ENCODE measurements at regions not wholly inside any gene's neighbourhood (a gene's known extent, or its start where the extent isn't known, plus 50 kb on each side); places are given as distances from the start of the nearest gene placed in this dataset.

- H3K36me3 ChIP-seq (ENCODE audit: control insufficient read depth, insufficient read depth, low read length) = no peaks in the 10 kb centered on the region
- peaks cover 7% of the 10 kb centered on the region for H3K9me3 ChIP-seq (replicated peaks; ENCODE audit: control insufficient read depth, low read depth, low read length)
- 74% methylated on average over 8 of the region's 13 CpGs for WGBS (ENCODE audit: insufficient coverage)
- no peak overlapping the region for H3K27ac ChIP-seq (ENCODE audit: low read length)
- DNase-seq = no peak
- H3K4me1 ChIP-seq (ENCODE audit: control insufficient read depth, insufficient read depth, low read length) = peaks cover 10% of the 10 kb centered on the region
- no peaks in the 10 kb centered on the region for H3K27me3 ChIP-seq (ENCODE audit: control insufficient read depth, insufficient read depth, low read length)
- no peak overlapping the region for H3K4me3 ChIP-seq (ENCODE audit: low read length)
Observed at GRCh38 chr2:8565399-8566154, 116.3 kb upstream of the ID2 start.

- Histone ChIP-seq H3K27ac (ENCODE audit: low read length) (no peak overlapping the region), H3K4me1 (ENCODE audit: control insufficient read depth, insufficient read depth, low read length) (peaks cover 10% of the 10 kb centered on the region), H3K27me3 (ENCODE audit: control insufficient read depth, insufficient read depth, low read length) (no peaks in the 10 kb centered on the region), H3K36me3 (ENCODE audit: control insufficient read depth, insufficient read depth, low read length) (no peaks in the 10 kb centered on the region), H3K9me3 (replicated peaks; ENCODE audit: control insufficient read depth, low read depth, low read length) (peaks cover 7% of the 10 kb centered on the region), H3K4me3 (ENCODE audit: low read length) (no peak overlapping the region)
- no peak for DNase-seq
- 89% methylated on average over 4 of the region's 4 CpGs for WGBS (ENCODE audit: insufficient coverage)
Observed at GRCh38 chr2:8566155-8566670, 115.6 kb upstream of the ID2 start.

GRCh38 chr2:8566774-8567468 lies 114.9 kb upstream of the ID2 start:
- DNase-seq = no peak
- WGBS (ENCODE audit: insufficient coverage) = 83% methylated on average over 13 of the region's 15 CpGs
- H3K27ac ChIP-seq (ENCODE audit: low read length) = no peak overlapping the region

GRCh38 chr2:8567469-8568260 lies 114.2 kb upstream of the ID2 start:
- Histone ChIP-seq H3K36me3 (ENCODE audit: control insufficient read depth, insufficient read depth, low read length) (no peaks in the 10 kb centered on the region), H3K4me1 (ENCODE audit: control insufficient read depth, insufficient read depth, low read length) (peaks cover 10% of the 10 kb centered on the region), H3K4me3 (ENCODE audit: low read length) (no peak overlapping the region), H3K9me3 (replicated peaks; ENCODE audit: control insufficient read depth, low read depth, low read length) (no peaks in the 10 kb centered on the region), H3K27me3 (ENCODE audit: control insufficient read depth, insufficient read depth, low read length) (no peaks in the 10 kb centered on the region), H3K27ac (ENCODE audit: low read length) (no peak overlapping the region)
- peak; percentile 40 for DNase-seq
- 56% methylated on average over 12 of the region's 15 CpGs for WGBS (ENCODE audit: insufficient coverage)

More at GRCh38 chr2:8566774-8567468, 114.9 kb upstream of the ID2 start:
- Histone ChIP-seq H3K36me3 (ENCODE audit: control insufficient read depth, insufficient read depth, low read length) (no peaks in the 10 kb centered on the region), H3K27me3 (ENCODE audit: control insufficient read depth, insufficient read depth, low read length) (no peaks in the 10 kb centered on the region), H3K4me3 (ENCODE audit: low read length) (no peak overlapping the region), H3K4me1 (ENCODE audit: control insufficient read depth, insufficient read depth, low read length) (peaks cover 10% of the 10 kb centered on the region), H3K9me3 (replicated peaks; ENCODE audit: control insufficient read depth, low read depth, low read length) (peaks cover 5% of the 10 kb centered on the region)

- H3K36me3 ChIP-seq (ENCODE audit: control insufficient read depth, insufficient read depth, low read length) = no peaks in the 10 kb centered on the region
- no peak overlapping the region for H3K4me3 ChIP-seq (ENCODE audit: low read length)
- H3K9me3 ChIP-seq (replicated peaks; ENCODE audit: control insufficient read depth, low read depth, low read length) = no peaks in the 10 kb centered on the region
- WGBS (ENCODE audit: insufficient coverage) = 63% methylated on average over 5 of the region's 12 CpGs
- H3K4me1 ChIP-seq (ENCODE audit: control insufficient read depth, insufficient read depth, low read length) = peaks cover 10% of the 10 kb centered on the region
- no peak overlapping the region for H3K27ac ChIP-seq (ENCODE audit: low read length)
- no peaks in the 10 kb centered on the region for H3K27me3 ChIP-seq (ENCODE audit: control insufficient read depth, insufficient read depth, low read length)
- DNase-seq = no peak
Observed at GRCh38 chr2:8568543-8569302, 113.1 kb upstream of the ID2 start.

GRCh38 chr2:8569332-8569930 lies 112.4 kb upstream of the ID2 start:
- DNase-seq = no peak
- no peaks in the 10 kb centered on the region for H3K9me3 ChIP-seq (replicated peaks; ENCODE audit: control insufficient read depth, low read depth, low read length)
- H3K4me1 ChIP-seq (ENCODE audit: control insufficient read depth, insufficient read depth, low read length) = peaks cover 10% of the 10 kb centered on the region
- no peak overlapping the region for H3K27ac ChIP-seq (ENCODE audit: low read length)
- WGBS (ENCODE audit: insufficient coverage) = 88% methylated on average over 7 of the region's 11 CpGs
- H3K36me3 ChIP-seq (ENCODE audit: control insufficient read depth, insufficient read depth, low read length) = no peaks in the 10 kb centered on the region
- no peaks in the 10 kb centered on the region for H3K27me3 ChIP-seq (ENCODE audit: control insufficient read depth, insufficient read depth, low read length)
- H3K4me3 ChIP-seq (ENCODE audit: low read length) = no peak overlapping the region

- Histone ChIP-seq H3K9me3 (replicated peaks; ENCODE audit: control insufficient read depth, low read depth, low read length) (no peaks in the 10 kb centered on the region), H3K27ac (ENCODE audit: low read length) (no peak overlapping the region), H3K4me1 (ENCODE audit: control insufficient read depth, insufficient read depth, low read length) (peaks cover 12% of the 10 kb centered on the region), H3K4me3 (ENCODE audit: low read length) (no peak overlapping the region), H3K27me3 (ENCODE audit: control insufficient read depth, insufficient read depth, low read length) (no peaks in the 10 kb centered on the region), H3K36me3 (ENCODE audit: control insufficient read depth, insufficient read depth, low read length) (no peaks in the 10 kb centered on the region)
- DNase-seq = no peak
- WGBS (ENCODE audit: insufficient coverage) = over 99% methylated on average over 12 of the region's 14 CpGs
Observed at GRCh38 chr2:8570637-8571036, 111.2 kb upstream of the ID2 start.

- peaks cover 12% of the 10 kb centered on the region for H3K4me1 ChIP-seq (ENCODE audit: control insufficient read depth, insufficient read depth, low read length)
- 69% methylated on average over 12 of the region's 13 CpGs for WGBS (ENCODE audit: insufficient coverage)
- no peak for DNase-seq
- H3K9me3 ChIP-seq (replicated peaks; ENCODE audit: control insufficient read depth, low read depth, low read length) = no peaks in the 10 kb centered on the region
- peaks cover 3% of the 10 kb centered on the region for H3K27me3 ChIP-seq (ENCODE audit: control insufficient read depth, insufficient read depth, low read length)
- no peak overlapping the region for H3K4me3 ChIP-seq (ENCODE audit: low read length)
- no peak overlapping the region for H3K27ac ChIP-seq (ENCODE audit: low read length)
- no peaks in the 10 kb centered on the region for H3K36me3 ChIP-seq (ENCODE audit: control insufficient read depth, insufficient read depth, low read length)
Observed at GRCh38 chr2:8571301-8571791, 110.5 kb upstream of the ID2 start.

GRCh38 chr2:8571792-8572499 lies 109.9 kb upstream of the ID2 start:
- Histone ChIP-seq H3K27ac (ENCODE audit: low read length) (no peak overlapping the region), H3K4me3 (ENCODE audit: low read length) (no peak overlapping the region), H3K36me3 (ENCODE audit: control insufficient read depth, insufficient read depth, low read length) (no peaks in the 10 kb centered on the region), H3K9me3 (replicated peaks; ENCODE audit: control insufficient read depth, low read depth, low read length) (no peaks in the 10 kb centered on the region), H3K4me1 (ENCODE audit: control insufficient read depth, insufficient read depth, low read length) (peaks cover 13% of the 10 kb centered on the region), H3K27me3 (ENCODE audit: control insufficient read depth, insufficient read depth, low read length) (peaks cover 3% of the 10 kb centered on the region)
- WGBS (ENCODE audit: insufficient coverage) = 81% methylated on average over 7 of the region's 10 CpGs
- no peak for DNase-seq

Data from muscle of leg (tissue), 3 donors.